ENCODE measurements at regions not wholly inside any gene's neighbourhood (a gene's known extent, or its start where the extent isn't known, plus 50 kb on each side); places are given as distances from the start of the nearest gene placed in this dataset.
A peak's percentile ranks its signal among the peaks of the same experiment; 100 is the strongest.

DNA sequence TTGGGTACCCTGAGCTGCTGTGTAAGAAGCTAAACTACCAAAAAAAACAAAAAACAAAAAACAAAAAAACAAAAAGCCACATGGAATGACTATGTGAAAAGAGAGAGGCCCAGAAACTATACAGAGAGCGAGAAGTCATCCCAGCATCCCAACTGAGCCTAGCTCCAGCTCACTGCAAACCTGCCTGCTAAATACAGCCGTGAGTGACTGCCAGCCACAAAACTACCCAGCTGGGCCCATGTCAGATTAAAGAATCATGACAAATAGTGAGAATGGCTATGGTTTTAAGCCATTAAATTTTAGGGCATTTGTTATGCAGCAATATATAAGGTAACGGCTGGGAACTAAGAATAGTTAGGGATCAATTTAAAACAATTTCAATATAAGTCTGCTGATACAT is 335.1 kb upstream of the PDE4D start:
- no peaks in the 10 kb centered on the region for H3K27me3 Mint-ChIP-seq (ENCODE audit: unreplicated experiment)
- TF ChIP-seq, protein P1, sequence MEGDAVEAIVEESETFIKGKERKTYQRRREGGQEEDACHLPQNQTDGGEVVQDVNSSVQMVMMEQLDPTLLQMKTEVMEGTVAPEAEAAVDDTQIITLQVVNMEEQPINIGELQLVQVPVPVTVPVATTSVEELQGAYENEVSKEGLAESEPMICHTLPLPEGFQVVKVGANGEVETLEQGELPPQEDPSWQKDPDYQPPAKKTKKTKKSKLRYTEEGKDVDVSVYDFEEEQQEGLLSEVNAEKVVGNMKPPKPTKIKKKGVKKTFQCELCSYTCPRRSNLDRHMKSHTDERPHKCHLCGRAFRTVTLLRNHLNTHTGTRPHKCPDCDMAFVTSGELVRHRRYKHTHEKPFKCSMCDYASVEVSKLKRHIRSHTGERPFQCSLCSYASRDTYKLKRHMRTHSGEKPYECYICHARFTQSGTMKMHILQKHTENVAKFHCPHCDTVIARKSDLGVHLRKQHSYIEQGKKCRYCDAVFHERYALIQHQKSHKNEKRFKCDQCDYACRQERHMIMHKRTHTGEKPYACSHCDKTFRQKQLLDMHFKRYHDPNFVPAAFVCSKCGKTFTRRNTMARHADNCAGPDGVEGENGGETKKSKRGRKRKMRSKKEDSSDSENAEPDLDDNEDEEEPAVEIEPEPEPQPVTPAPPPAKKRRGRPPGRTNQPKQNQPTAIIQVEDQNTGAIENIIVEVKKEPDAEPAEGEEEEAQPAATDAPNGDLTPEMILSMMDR (IDR thresholded peaks at IDR 0.05; ENCODE audit: partially characterized antibody, unreplicated experiment), result no peak
- no peak overlapping the region for H3K27ac Mint-ChIP-seq (ENCODE audit: unreplicated experiment)
- H3K4me3 Mint-ChIP-seq (ENCODE audit: unreplicated experiment), result no peak overlapping the region
- no peaks in the 10 kb centered on the region for H3K9me3 Mint-ChIP-seq (ENCODE audit: unreplicated experiment)
- no peaks in the 10 kb centered on the region for H3K4me1 Mint-ChIP-seq (ENCODE audit: low read depth, unreplicated experiment)
- DNase-seq, result no peak
- no peaks in the 10 kb centered on the region for H3K36me3 Mint-ChIP-seq (ENCODE audit: unreplicated experiment)

DNA sequence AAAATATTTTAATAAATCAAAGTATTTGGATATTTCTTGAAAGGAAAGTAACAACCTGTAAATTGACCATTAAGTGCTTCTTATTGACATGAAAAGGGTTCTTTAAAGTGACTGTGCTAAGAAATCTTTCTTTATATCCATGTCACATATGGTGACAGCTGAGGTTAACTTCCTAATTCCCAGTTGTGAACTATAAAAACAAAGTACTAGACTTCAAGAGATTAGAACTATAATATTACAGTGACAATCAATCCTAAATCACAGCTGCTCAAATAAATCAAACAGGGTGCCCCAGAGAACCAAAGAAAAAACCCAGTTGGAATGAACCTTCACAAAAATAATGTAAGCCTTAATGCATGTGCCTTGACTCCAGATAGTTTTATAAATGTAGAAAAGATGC is 332.6 kb upstream of the PDE4D start:
- no peak overlapping the region for H3K27ac Mint-ChIP-seq (ENCODE audit: unreplicated experiment)
- no peaks in the 10 kb centered on the region for H3K4me1 Mint-ChIP-seq (ENCODE audit: low read depth, unreplicated experiment)
- DNase-seq, result no peak
- H3K27me3 Mint-ChIP-seq (ENCODE audit: unreplicated experiment), result no peaks in the 10 kb centered on the region
- TF ChIP-seq, protein P1 (IDR thresholded peaks at IDR 0.05; ENCODE audit: partially characterized antibody, unreplicated experiment), result no peak
- H3K9me3 Mint-ChIP-seq (ENCODE audit: unreplicated experiment), result no peaks in the 10 kb centered on the region
- H3K4me3 Mint-ChIP-seq (ENCODE audit: unreplicated experiment), result no peak overlapping the region
- H3K36me3 Mint-ChIP-seq (ENCODE audit: unreplicated experiment), result no peaks in the 10 kb centered on the region

DNA sequence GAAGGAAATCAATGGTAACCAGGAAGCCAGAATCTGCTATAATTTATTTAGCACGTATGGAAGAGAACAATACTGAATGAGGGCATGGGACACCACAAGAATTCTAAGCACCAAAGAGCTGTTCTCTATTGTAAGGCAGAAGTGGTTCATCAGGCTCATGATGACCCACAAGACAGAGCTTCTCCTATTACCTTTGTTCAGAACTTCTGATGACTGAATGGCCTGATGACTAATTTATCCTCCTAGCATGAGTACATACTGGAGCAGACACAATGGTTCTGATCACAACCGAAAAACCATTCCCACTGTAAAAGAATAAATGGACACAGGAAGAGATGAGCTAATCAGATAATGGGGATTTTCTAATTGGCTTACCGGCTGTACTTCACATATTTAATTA is 329.8 kb upstream of the PDE4D start:
- Mint-ChIP-seq H3K27ac (ENCODE audit: unreplicated experiment) (no peak overlapping the region), H3K36me3 (ENCODE audit: unreplicated experiment) (no peaks in the 10 kb centered on the region), H3K4me1 (ENCODE audit: low read depth, unreplicated experiment) (no peaks in the 10 kb centered on the region), H3K27me3 (ENCODE audit: unreplicated experiment) (no peaks in the 10 kb centered on the region), H3K9me3 (ENCODE audit: unreplicated experiment) (no peaks in the 10 kb centered on the region), H3K4me3 (ENCODE audit: unreplicated experiment) (no peak overlapping the region)
- TF ChIP-seq, protein P1 (IDR thresholded peaks at IDR 0.05; ENCODE audit: partially characterized antibody, unreplicated experiment), result no peak
- DNase-seq, result no peak

DNA sequence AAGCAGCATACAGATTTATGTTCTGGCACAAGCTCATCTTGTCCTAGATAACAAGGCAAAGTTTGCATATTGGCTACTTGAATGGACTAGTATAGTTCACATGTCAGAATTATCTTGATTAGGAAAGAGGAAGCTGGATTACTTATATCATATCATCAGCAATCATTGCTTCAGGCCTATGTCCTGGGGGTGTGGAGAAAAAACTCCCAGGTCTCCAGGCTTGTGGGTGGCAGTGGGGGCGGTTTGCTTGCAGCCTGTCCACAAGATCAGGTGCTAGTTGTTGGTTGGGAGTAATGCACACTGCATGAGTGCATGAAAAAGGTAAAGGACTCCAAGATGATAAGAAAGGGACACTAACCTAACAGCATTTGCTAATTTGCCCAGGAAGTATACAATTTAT is 326.4 kb upstream of the PDE4D start:
- H3K27me3 Mint-ChIP-seq (ENCODE audit: unreplicated experiment), result no peaks in the 10 kb centered on the region
- no peak overlapping the region for H3K4me3 Mint-ChIP-seq (ENCODE audit: unreplicated experiment)
- TF ChIP-seq, protein P1 (IDR thresholded peaks at IDR 0.05; ENCODE audit: partially characterized antibody, unreplicated experiment), result no peak
- H3K36me3 Mint-ChIP-seq (ENCODE audit: unreplicated experiment), result no peaks in the 10 kb centered on the region
- no peak overlapping the region for H3K27ac Mint-ChIP-seq (ENCODE audit: unreplicated experiment)
- no peaks in the 10 kb centered on the region for H3K4me1 Mint-ChIP-seq (ENCODE audit: low read depth, unreplicated experiment)
- no peaks in the 10 kb centered on the region for H3K9me3 Mint-ChIP-seq (ENCODE audit: unreplicated experiment)
- no peak for DNase-seq

DNA sequence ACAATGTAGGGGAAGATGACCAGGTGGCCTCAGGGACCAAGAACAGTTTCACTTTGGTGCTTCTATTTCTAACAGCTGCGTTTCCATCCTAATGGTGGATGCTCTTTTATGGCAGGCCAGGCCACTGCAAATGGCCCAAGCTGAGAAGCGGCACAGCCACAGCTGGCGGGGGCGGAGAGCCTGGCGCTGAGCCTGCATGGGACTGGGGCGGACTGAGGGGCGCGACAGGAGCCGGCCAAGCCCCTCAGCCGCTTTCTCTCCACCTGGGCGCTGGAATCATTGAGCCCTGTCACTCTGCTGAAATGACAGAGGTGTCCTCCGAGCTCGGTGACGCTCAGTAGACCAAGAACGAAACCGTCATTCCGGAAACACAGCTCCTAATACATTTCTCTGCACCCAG is 317.3 kb upstream of the PDE4D start:
- DNase-seq, result peak; percentile 19
- H3K9me3 Mint-ChIP-seq (ENCODE audit: unreplicated experiment), result no peaks in the 10 kb centered on the region
- TF ChIP-seq, protein P1 (IDR thresholded peaks at IDR 0.05; ENCODE audit: partially characterized antibody, unreplicated experiment), result no peak
- H3K4me1 Mint-ChIP-seq (ENCODE audit: low read depth, unreplicated experiment), result peaks cover 4% of the 10 kb centered on the region
- no peaks in the 10 kb centered on the region for H3K36me3 Mint-ChIP-seq (ENCODE audit: unreplicated experiment)
- peaks cover 2% of the 10 kb centered on the region for H3K27me3 Mint-ChIP-seq (ENCODE audit: unreplicated experiment)
- no peak overlapping the region for H3K27ac Mint-ChIP-seq (ENCODE audit: unreplicated experiment)
- H3K4me3 Mint-ChIP-seq (ENCODE audit: unreplicated experiment), result no peak overlapping the region

Data from glutamatergic neuron (in vitro differentiated cells).